IMR-90 (cell line): ENCODE measurements at regions not wholly inside any gene's neighbourhood (a gene's known extent, or its start where the extent isn't known, plus 50 kb on each side); places are given as distances from the start of the nearest gene placed in this dataset.

Experiments
- ATAC-seq: fragments of 200-7000 bp; cut with Tn5 transposase; 2 replicates; pipeline ENCODE4 v1.9.1; 2020; ENCODE audit warnings: low read depth, mild to moderate bottlenecking, moderate library complexity
- BruUV-seq: library from RNA; stranded (reverse); fragments of 400-500 nt; replicated peaks from 2 replicates; lab custom pipeline; 2021; lab: Mats Ljungman, UMichigan
- CTCF ChIA-PET: fragments of 300-600 bp; formaldehyde crosslinking; extraction: SDS; loops from one replicate; lab custom pipeline; 2021; ENCODE audit warnings: antibody characterized with exemption; lab: Yijun Ruan, JAX
- POLR2A ChIA-PET: fragments of 300-600 bp; sonication (Branson Sonifier 250); formaldehyde crosslinking; loops from one replicate; lab custom pipeline; 2022; ENCODE audit warnings: antibody characterized with exemption; ENCODE audit not compliant: unreplicated experiment; lab: Charles Lee
- DNase-seq: peaks from one replicate; pipeline ENCODE4 v3.0.0; 2013
- H2AFZ ChIP-seq: replicated peaks from 2 replicates; pipeline ENCODE3; 2013; ENCODE audit warnings: low read length, mild to moderate bottlenecking; ENCODE audit not compliant: poor library complexity
- H2AK5ac ChIP-seq: 2 replicates; pipeline ENCODE4 v1.6.1; 2013; ENCODE audit warnings: low read depth, low read length, inconsistent platforms
- H2AK9ac ChIP-seq: replicated peaks from 2 replicates; pipeline ENCODE3; 2013; ENCODE audit warnings: mild to moderate bottlenecking, low read depth, low read length, moderate library complexity; ENCODE audit not compliant: poor library complexity
- H2BK120ac ChIP-seq: 2 replicates; pipeline ENCODE4 v1.6.1; 2013; ENCODE audit warnings: low read depth, low read length, inconsistent platforms
- H2BK15ac ChIP-seq: 3 replicates; pipeline ENCODE4 v1.6.1; 2013; ENCODE audit warnings: low read depth, low read length, inconsistent platforms
- H2BK20ac ChIP-seq: 2 replicates; pipeline ENCODE4 v1.6.1; 2013; ENCODE audit warnings: low read depth, mild to moderate bottlenecking, inconsistent platforms, low read length, moderate library complexity
- H2BK5ac ChIP-seq: 2 replicates; pipeline ENCODE4 v1.6.1; 2013; ENCODE audit warnings: mild to moderate bottlenecking, low read depth, low read length, inconsistent platforms; ENCODE audit not compliant: poor library complexity, severe bottlenecking
- H3K14ac ChIP-seq: replicated peaks from 2 replicates; pipeline ENCODE4 v1.6.1; 2013; ENCODE audit warnings: low read depth, low read length, inconsistent platforms
- H3K18ac ChIP-seq: 2 replicates; pipeline ENCODE4 v1.6.1; 2013; ENCODE audit warnings: low read depth, low read length, control low read depth
- H3K23ac ChIP-seq: 2 replicates; pipeline ENCODE4 v1.6.1; 2013; ENCODE audit warnings: low read depth, low read length, inconsistent platforms
- H3K27ac ChIP-seq: 2 replicates; pipeline ENCODE4 v1.5.1; 2013; ENCODE audit warnings: mild to moderate bottlenecking, control low read depth, low read length; ENCODE audit not compliant: insufficient read depth
- H3K27me3 ChIP-seq: 2 replicates; pipeline ENCODE4 v1.6.1; 2013; ENCODE audit warnings: low read length; ENCODE audit not compliant: control insufficient read depth, insufficient read depth
- H3K36me3 ChIP-seq: 2 replicates; pipeline ENCODE4 v1.6.1; 2013; ENCODE audit warnings: low read length, mixed read lengths; ENCODE audit not compliant: control insufficient read depth, insufficient read depth
- H3K4ac ChIP-seq: 2 replicates; pipeline ENCODE4 v1.6.1; 2013; ENCODE audit warnings: low read depth, low read length, inconsistent platforms
- H3K4me1 ChIP-seq: 2 replicates; pipeline ENCODE4 v1.6.1; 2013; ENCODE audit warnings: low read length, mixed read lengths; ENCODE audit not compliant: control insufficient read depth, insufficient read depth
- H3K4me2 ChIP-seq: 2 replicates; pipeline ENCODE4 v1.6.1; 2013; ENCODE audit warnings: low read depth, mild to moderate bottlenecking, control low read depth, low read length, moderate library complexity
- H3K4me3 ChIP-seq: 2 replicates; pipeline ENCODE4 v1.5.1; 2013; ENCODE audit warnings: low read depth, mild to moderate bottlenecking, control low read depth, low read length, moderate library complexity; ENCODE audit not compliant: insufficient read depth
- H3K56ac ChIP-seq: 2 replicates; pipeline ENCODE4 v1.6.1; 2013; ENCODE audit warnings: low read length, inconsistent platforms; ENCODE audit not compliant: insufficient read depth; ENCODE audit errors: extremely low read depth
- H3K79me1 ChIP-seq, 2 experiments: 2 replicates each; pipeline ENCODE4 v1.6.1; 2013; ENCODE audit warnings: low read length in 2 of 2, inconsistent platforms in 1 of 2, low read depth in 1 of 2
- H3K9ac ChIP-seq: 2 replicates; pipeline ENCODE4 v1.6.1; 2013; ENCODE audit warnings: low read depth, low read length, control low read depth
- H3K9me1 ChIP-seq: 2 replicates; pipeline ENCODE4 v1.6.1; 2013; ENCODE audit warnings: low read length, inconsistent platforms; ENCODE audit not compliant: insufficient read depth
- H3K9me3 ChIP-seq: 2 replicates; pipeline ENCODE4 v1.6.1; 2013; ENCODE audit warnings: low read length; ENCODE audit not compliant: control insufficient read depth, insufficient read depth
- H4K20me1 ChIP-seq: 2 replicates; pipeline ENCODE4 v1.6.1; 2013; ENCODE audit warnings: low read length, inconsistent platforms; ENCODE audit not compliant: insufficient read depth
- H4K5ac ChIP-seq: 2 replicates; pipeline ENCODE4 v1.6.1; 2013; ENCODE audit warnings: mild to moderate bottlenecking, low read depth, low read length, control low read depth
- H4K8ac ChIP-seq, 2 experiments: 2 replicates each; pipeline ENCODE4 v1.6.1; 2013; ENCODE audit warnings: low read depth in 2 of 2, low read length in 2 of 2, control low read depth in 1 of 2, inconsistent platforms in 1 of 2
- H4K91ac ChIP-seq: 2 replicates; pipeline ENCODE4 v1.6.1; 2013; ENCODE audit warnings: low read depth, low read length, inconsistent platforms; ENCODE audit not compliant: insufficient read depth
- BHLHE40 ChIP-seq: fragments of 150-350 bp; IDR thresholded peaks from 2 replicates; pipeline ENCODE4 v1.6.1; 2016; ENCODE audit warnings: mild to moderate bottlenecking, low read depth, low read length
- CEBPB ChIP-seq: IDR thresholded peaks from 2 replicates; pipeline ENCODE4 v1.6.1; 2012; ENCODE audit warnings: low read depth, low read length, improper control_type of control experiment
- CHD1 ChIP-seq: IDR thresholded peaks from 2 replicates; pipeline ENCODE4 v1.6.1; 2012; ENCODE audit warnings: low read depth, low read length, improper control_type of control experiment
- CTCF ChIP-seq: conservative IDR thresholded peaks from 2 replicates; pipeline ENCODE4 v1.5.1; 2012; ENCODE audit warnings: mild to moderate bottlenecking, low read depth, low read length, improper control_type of control experiment
- ELK1 ChIP-seq: fragments of 150-350 bp; IDR thresholded peaks from 2 replicates; pipeline ENCODE4 v1.6.1; 2016; ENCODE audit warnings: low read depth, mild to moderate bottlenecking, low read length, moderate library complexity, borderline replicate concordance
- FOS ChIP-seq: fragments of 150-350 bp; IDR thresholded peaks from 2 replicates; pipeline ENCODE4 v1.6.1; 2016; ENCODE audit warnings: low read depth, low read length
- MAFK ChIP-seq: IDR thresholded peaks from 2 replicates; pipeline ENCODE4 v1.6.1; 2012; ENCODE audit warnings: low read depth, low read length, improper control_type of control experiment
- MAZ ChIP-seq: IDR thresholded peaks from 2 replicates; pipeline ENCODE4 v1.6.1; 2012; ENCODE audit warnings: low read depth, mild to moderate bottlenecking, low read length, improper control_type of control experiment, moderate library complexity, borderline replicate concordance
- MXI1 ChIP-seq: IDR thresholded peaks from 2 replicates; pipeline ENCODE4 v1.6.1; 2012; ENCODE audit warnings: low read depth, mild to moderate bottlenecking, low read length, moderate library complexity, borderline replicate concordance
- NFE2L2 ChIP-seq: fragments of 150-350 bp; IDR thresholded peaks from 2 replicates; pipeline ENCODE4 v1.6.1; 2016; ENCODE audit warnings: low read depth, mild to moderate bottlenecking, low read length
- POLR2A ChIP-seq: IDR thresholded peaks from 2 replicates; pipeline ENCODE4 v1.6.1; 2012; ENCODE audit warnings: mild to moderate bottlenecking, low read depth, low read length
- RAD21 ChIP-seq: IDR thresholded peaks from 2 replicates; pipeline ENCODE4 v1.6.1; 2012; ENCODE audit warnings: low read length, improper control_type of control experiment
- RCOR1 ChIP-seq: IDR thresholded peaks from 2 replicates; pipeline ENCODE4 v1.6.1; 2012; ENCODE audit warnings: mild to moderate bottlenecking, low read length, improper control_type of control experiment; ENCODE audit not compliant: insufficient replicate concordance
- RFX5 ChIP-seq: IDR thresholded peaks from 2 replicates; pipeline ENCODE4 v1.8.0; 2012; ENCODE audit warnings: low read depth, mild to moderate bottlenecking, low read length, moderate library complexity
- SMC3 ChIP-seq: fragments of 150-350 bp; IDR thresholded peaks from 2 replicates; pipeline ENCODE4 v1.6.1; 2016; ENCODE audit warnings: low read depth, mild to moderate bottlenecking, antibody characterized with exemption, low read length, moderate library complexity
- USF2 ChIP-seq: fragments of 150-350 bp; IDR thresholded peaks from 2 replicates; pipeline ENCODE4 v1.6.1; 2017; ENCODE audit warnings: mild to moderate bottlenecking, antibody characterized with exemption, low read length, low read depth
- WGBS, 2 experiments: methylation state at CpG; one replicate each; pipeline versions ENCODE4 v1.1.5 to v1.1.7; 2013; ENCODE audit warnings: missing lambda C conversion rate in 2 of 2; ENCODE audit not compliant: insufficient read length in 1 of 2; ENCODE audit errors: extremely low coverage in 2 of 2; 5-methylcytosine and 5-hydroxymethylcytosine counted together
- dilution Hi-C: fragments of 300-500 bp; cut with HindIII; formaldehyde crosslinking; loops from one replicate; pipeline ENCODE4 v1.14.3; 2018; ENCODE audit warnings: low sequenced_read_pairs; ENCODE audit not compliant: unreplicated experiment
- in situ Hi-C: fragments of 300-500 bp; cut with MboI; formaldehyde crosslinking; loops from 3 replicates; pipeline ENCODE4 v1.14.3; 2019; ENCODE audit warnings: low sequenced_read_pairs, inconsistent platforms, mixed read lengths
- intact Hi-C: fragments of 100-400 bp; cut with micrococcal nuclease; formaldehyde crosslinking; loops from 2 replicates; pipeline ENCODE4 v1.10.0; 2022

DNA sequence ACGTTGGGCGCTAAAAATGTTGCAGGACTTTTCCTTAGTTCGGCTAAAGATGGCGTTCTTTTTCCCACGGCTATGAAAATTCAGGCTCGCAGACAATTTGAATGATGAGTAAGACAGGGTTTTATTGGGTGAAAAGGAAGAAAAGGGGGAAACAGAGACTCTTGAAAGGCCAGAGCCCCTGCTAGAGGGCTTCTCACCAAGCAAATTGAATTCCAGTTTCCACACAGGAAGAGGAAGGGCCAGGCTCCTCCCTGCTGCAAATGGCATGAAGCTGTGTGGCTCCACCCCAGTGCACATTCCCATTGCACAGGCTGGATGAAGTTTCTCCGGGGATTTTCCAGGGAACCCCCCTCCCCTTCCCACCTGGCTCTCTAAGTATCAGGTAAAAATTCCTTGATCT, 210.9 kb downstream of the KLHL4 start:
- DNase-seq (no peak), ATAC-seq (no peak)
- ChIA-PET CTCF (interaction anchor here (0.6 kb wide), 1 partner anchor 17 kb away, joined by 8 read pairs; no protein-coding TSS in a partner anchor), POLR2A (no interaction called here)
- Histone ChIP-seq H3K4me1 (no peaks in the 10 kb centered on the region), H2AFZ (no peak overlapping the region), H2AK5ac (no peak overlapping the region), H2BK20ac (no peak overlapping the region), H2BK120ac (no peak overlapping the region), H3K4me2 (no peak overlapping the region), H3K4me3 (no peak overlapping the region), H3K27ac (no peak overlapping the region), H3K18ac (no peak overlapping the region), H4K5ac (no peak overlapping the region), H3K4ac (no peak overlapping the region), H2BK5ac (no peak overlapping the region), H3K36me3 (no peaks in the 10 kb centered on the region), H3K23ac (no peak overlapping the region), H3K9me1 (no peaks in the 10 kb centered on the region), H3K9ac (no peak overlapping the region), H4K20me1 (no peaks in the 10 kb centered on the region), H2BK15ac (no peak overlapping the region), H4K91ac (no peak overlapping the region), H3K79me1 (no peaks in the 10 kb centered on the region), H3K56ac (no peak overlapping the region), H2AK9ac (no peak overlapping the region), H3K14ac (no peak overlapping the region), H3K27me3 (no peaks in the 10 kb centered on the region), H4K8ac (no peak overlapping the region), H3K9me3 (no peaks in the 10 kb centered on the region)
- intact Hi-C loops (no loop called here), dilution Hi-C loops (no loop called here), in situ Hi-C loops (no loop called here)
- no peak for TF ChIP-seq CEBPB
- TF ChIP-seq CHD1: no peak
- TF ChIP-seq MAFK: no peak
- TF ChIP-seq USF2: no peak
- no peak for TF ChIP-seq SMC3
- TF ChIP-seq FOS: no peak
- no peak for TF ChIP-seq POLR2A
- no peak for TF ChIP-seq RAD21
- no peak for TF ChIP-seq NFE2L2
- no peak for TF ChIP-seq RCOR1
- no peak for TF ChIP-seq BHLHE40
- TF ChIP-seq CTCF: no peak
- no peak for TF ChIP-seq MAZ
- no peak for TF ChIP-seq MXI1
- TF ChIP-seq RFX5: no peak
- no peak for TF ChIP-seq ELK1
- BruUV-seq: no TSS peak
- WGBS, 2 experiments: 60% methylated on average over 1 of the region's 7 CpGs; no CpG with 5 or more reads in 1 of the 2 experiments
